Breast epithelium (tissue), 3 donors: ENCODE measurements at regions not wholly inside any gene's neighbourhood (a gene's known extent, or its start where the extent isn't known, plus 50 kb on each side); places are given as distances from the start of the nearest gene placed in this dataset.

Experiments used
- POLR2A ChIP-seq: fragments of 450-650 bp; IDR thresholded peaks from one replicate; pipeline ENCODE4 v1.6.1; 2016; ENCODE audit warnings: antibody characterized with exemption, mild to moderate bottlenecking, moderate library complexity
- TF ChIP-seq, protein P1 (sequence below), 3 donors: fragments of 450-650 bp; IDR thresholded peaks; one replicate each; pipeline ENCODE4 v1.5.1; 2016 to 2017; ENCODE audit warnings: antibody characterized with exemption in 3 of 3, mild to moderate bottlenecking in 3 of 3, moderate library complexity in 3 of 3

DNA sequence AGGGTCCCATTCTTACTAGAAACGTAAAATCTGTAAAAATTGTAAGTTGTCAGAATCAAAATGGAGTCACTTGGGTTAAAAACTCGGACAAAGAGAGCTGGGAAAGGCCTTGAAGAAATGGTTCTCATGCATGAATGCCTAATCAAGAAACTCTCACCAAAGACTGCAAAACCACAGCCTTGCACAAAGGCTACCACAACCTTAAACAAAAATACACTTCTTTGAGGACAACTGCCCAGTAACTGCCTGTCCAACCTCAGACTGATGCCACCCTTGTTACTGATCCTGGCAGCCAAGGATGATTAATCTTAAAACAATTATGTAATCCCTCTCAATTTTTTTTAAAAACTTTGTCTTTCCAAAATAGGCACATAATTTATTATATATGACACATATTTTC, 299.3 kb downstream of the CCDC85A start:
- no peak for TF ChIP-seq POLR2A
- TF ChIP-seq, protein P1, sequence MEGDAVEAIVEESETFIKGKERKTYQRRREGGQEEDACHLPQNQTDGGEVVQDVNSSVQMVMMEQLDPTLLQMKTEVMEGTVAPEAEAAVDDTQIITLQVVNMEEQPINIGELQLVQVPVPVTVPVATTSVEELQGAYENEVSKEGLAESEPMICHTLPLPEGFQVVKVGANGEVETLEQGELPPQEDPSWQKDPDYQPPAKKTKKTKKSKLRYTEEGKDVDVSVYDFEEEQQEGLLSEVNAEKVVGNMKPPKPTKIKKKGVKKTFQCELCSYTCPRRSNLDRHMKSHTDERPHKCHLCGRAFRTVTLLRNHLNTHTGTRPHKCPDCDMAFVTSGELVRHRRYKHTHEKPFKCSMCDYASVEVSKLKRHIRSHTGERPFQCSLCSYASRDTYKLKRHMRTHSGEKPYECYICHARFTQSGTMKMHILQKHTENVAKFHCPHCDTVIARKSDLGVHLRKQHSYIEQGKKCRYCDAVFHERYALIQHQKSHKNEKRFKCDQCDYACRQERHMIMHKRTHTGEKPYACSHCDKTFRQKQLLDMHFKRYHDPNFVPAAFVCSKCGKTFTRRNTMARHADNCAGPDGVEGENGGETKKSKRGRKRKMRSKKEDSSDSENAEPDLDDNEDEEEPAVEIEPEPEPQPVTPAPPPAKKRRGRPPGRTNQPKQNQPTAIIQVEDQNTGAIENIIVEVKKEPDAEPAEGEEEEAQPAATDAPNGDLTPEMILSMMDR (IDR thresholded peaks at IDR 0.05) = no peak
